ENCODE measurements at regions not wholly inside any gene's neighbourhood (a gene's known extent, or its start where the extent isn't known, plus 50 kb on each side); places are given as distances from the start of the nearest gene placed in this dataset.
"Not testable (repeated sequence)": the region's sequence is repeated elsewhere in the genome, so short reads cannot be mapped to it uniquely, and the experiment has no call there.

- TF ChIP-seq CTCF (IDR thresholded peaks at IDR 0.05; ENCODE audit: low read depth, low read length), result no peak
- DNase-seq (ENCODE audit: extremely low read depth, low read depth), result no peak
Measured at GRCh38 chr1:184836934-184837895, 82.6 kb upstream of the EDEM3 start.

GRCh38 chr1:184836141-184836540 lies 81.5 kb upstream of the EDEM3 start:
- no peak for TF ChIP-seq CTCF (IDR thresholded peaks at IDR 0.05; ENCODE audit: low read depth, low read length)
- DNase-seq (ENCODE audit: extremely low read depth, low read depth), result no peak

DNA sequence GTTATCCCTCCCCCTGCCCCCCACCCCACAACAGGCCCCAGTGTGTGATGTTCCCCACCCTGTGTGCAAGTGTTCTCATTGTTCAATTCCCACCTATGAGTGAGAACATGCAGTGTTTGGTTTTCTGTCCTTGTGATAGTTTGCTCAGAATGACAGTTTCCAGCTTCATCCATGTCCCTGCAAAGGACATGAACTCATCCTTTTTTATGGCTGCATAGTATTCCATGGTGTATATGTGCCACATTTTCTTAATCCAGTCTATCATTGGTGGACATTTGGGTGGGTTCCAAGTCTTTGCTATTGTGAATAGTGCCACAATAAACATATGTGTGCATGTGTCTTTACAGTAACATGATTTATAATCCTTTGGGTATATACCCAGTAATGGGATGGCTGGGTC lies 79.3 kb upstream of the EDEM3 start:
- not testable (repeated sequence) for DNase-seq (ENCODE audit: extremely low read depth, low read depth)

DNA sequence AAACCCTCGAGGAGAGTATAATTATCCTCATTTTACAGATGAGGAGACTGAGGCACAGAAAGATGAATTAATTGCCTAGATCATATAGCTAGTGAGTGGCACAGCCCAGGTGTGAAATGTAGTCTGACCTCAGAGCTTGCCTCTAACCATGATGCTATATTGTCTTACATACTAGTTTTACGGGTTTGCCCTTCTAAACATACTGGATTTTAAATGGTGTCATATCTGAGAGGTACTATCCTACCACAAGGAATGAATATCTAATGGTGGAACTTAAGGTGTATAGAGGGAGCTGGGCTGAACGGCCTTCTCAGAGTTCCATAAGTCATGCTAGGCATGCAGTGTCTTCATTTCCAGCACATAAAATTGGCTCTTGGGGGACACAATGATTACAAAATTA lies 77.9 kb upstream of the EDEM3 start:
- TF ChIP-seq CTCF (IDR thresholded peaks at IDR 0.05; ENCODE audit: low read depth, low read length), result no peak
- DNase-seq (ENCODE audit: extremely low read depth, low read depth), result no peak

DNA sequence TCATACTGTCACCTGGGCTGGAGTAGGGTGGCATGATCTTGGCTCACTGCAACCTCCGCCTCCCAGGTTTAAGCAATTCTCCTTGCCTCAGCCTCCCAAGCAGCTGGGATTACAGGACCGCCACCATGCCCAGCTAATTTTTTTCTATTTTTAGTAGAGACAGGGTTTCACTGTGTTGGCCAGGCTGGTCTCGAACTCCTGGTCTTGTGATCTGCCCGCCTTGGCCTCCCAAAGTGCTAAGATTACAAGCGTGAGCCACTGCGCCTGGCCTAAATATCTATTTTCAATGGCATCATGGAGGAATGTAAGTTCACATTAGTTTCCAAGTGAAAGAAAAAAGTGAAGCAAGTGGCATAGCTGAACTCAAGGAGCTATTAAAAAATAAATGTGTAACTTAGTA lies 74.8 kb upstream of the EDEM3 start:
- not testable (repeated sequence) for DNase-seq (ENCODE audit: extremely low read depth, low read depth)

DNA sequence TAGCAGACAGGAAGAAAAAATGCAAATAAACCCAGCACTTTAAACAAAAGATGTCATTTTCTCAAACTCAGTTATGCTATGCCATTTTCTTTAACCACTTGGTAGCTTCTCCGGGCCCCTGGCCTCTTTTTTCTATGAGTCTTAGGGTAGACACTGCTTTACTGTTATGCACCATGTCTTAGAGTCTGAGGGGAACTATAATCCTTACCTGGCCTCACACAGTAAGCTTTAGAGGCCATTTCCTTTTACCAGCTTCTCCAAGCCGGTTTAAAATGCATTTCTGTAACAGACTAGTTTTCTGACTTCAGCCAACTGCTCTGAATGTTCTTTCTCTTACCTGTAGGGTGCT lies 73.7 kb upstream of the EDEM3 start:
- DNase-seq (ENCODE audit: extremely low read depth, low read depth), result no peak

GRCh38 chr1:184827600-184828368 lies 73.1 kb upstream of the EDEM3 start:
- TF ChIP-seq CTCF (IDR thresholded peaks at IDR 0.05; ENCODE audit: low read depth, low read length), result no peak
- DNase-seq (ENCODE audit: extremely low read depth, low read depth), result no peak

More for the DNA sequence above, 73.7 kb upstream of the EDEM3 start:
- no peak for TF ChIP-seq CTCF (IDR thresholded peaks at IDR 0.05; ENCODE audit: low read depth, low read length)

DNA sequence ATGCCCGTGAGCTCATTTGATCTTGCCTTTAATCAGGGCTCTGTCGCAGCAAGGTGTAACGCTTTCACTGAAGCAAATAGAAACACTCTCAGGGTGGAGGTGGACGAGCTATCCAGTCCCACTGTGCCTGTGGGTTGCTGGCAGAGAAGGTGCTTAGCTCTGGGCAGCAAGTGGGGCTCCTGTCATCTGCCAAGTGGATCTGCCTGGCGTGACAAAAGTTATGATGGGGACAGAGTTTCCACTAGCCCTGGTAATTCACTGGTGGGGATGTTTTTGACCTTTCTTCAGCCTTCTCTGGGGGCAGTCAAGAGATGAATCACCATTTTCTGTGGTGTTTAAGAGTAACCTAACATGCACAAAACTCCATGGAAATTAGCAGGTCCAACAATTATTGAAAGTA lies 71.3 kb upstream of the EDEM3 start:
- no peak for TF ChIP-seq CTCF (IDR thresholded peaks at IDR 0.05; ENCODE audit: low read depth, low read length)
- DNase-seq (ENCODE audit: extremely low read depth, low read depth), result no peak

Data from AG09319 (cell line).